B cell (primary cell): ENCODE measurements at regions not wholly inside any gene's neighbourhood (a gene's known extent, or its start where the extent isn't known, plus 50 kb on each side); places are given as distances from the start of the nearest gene placed in this dataset.

Experiments used
- ATAC-seq: fragments of 200-7000 bp; cut with Tn5 transposase; one replicate; pipeline ENCODE4 v1.10.0; 2021; ENCODE audit warnings: low read depth, mild to moderate bottlenecking, moderate number of reproducible peaks, moderate library complexity
- CTCF ChIA-PET: fragments of 350-600 bp; sonication (Branson Sonifier 250); formaldehyde crosslinking; loops from one replicate; lab custom pipeline; 2021; ENCODE audit warnings: antibody characterized with exemption, inconsistent platforms; lab: Charles Lee
- POLR2A ChIA-PET: fragments of 350-600 bp; sonication (Branson Sonifier 250); formaldehyde crosslinking; loops from one replicate; lab custom pipeline; 2021; ENCODE audit warnings: antibody characterized with exemption; lab: Charles Lee
- DNase-seq: peaks from one replicate; pipeline ENCODE4 v3.0.0; 2013
- H2AFZ ChIP-seq: 2 replicates; pipeline ENCODE4 v1.6.1; 2012; ENCODE audit warnings: mild to moderate bottlenecking, low read depth, low read length; ENCODE audit not compliant: insufficient read depth, poor library complexity, severe bottlenecking
- H3K27ac ChIP-seq, 2 donors: 1 replicate in 1 of 2; 2 replicates in 1 of 2; pipeline ENCODE4 v1.5.1; 2012 to 2013; ENCODE audit warnings: low read length in 2 of 2, mild to moderate bottlenecking in 2 of 2, moderate library complexity in 1 of 2
- H3K27me3 ChIP-seq, 4 experiments: fragments of 200-600 bp in 1 of 4; sonication (generic) in 1 of 4; replicated peaks in 1 of 4; 1 replicate in 2 of 4; 2 replicates in 2 of 4; pipeline versions ENCODE4 v1.6.1 to v1.7.0; 2013 to 2016; ENCODE audit warnings: low read length in 3 of 4, mild to moderate bottlenecking in 2 of 4, mixed read lengths in 1 of 4, moderate library complexity in 1 of 4; ENCODE audit not compliant: insufficient read depth in 4 of 4, control insufficient read depth in 3 of 4; ENCODE audit errors: control extremely low read depth in 1 of 4
- H3K36me3 ChIP-seq, 2 experiments: replicated peaks in 1 of 2; 1 replicate in 1 of 2; 2 replicates in 1 of 2; pipeline versions ENCODE4 v1.6.1 to v1.7.1; 2013; ENCODE audit warnings: low read length in 1 of 2; ENCODE audit not compliant: insufficient read depth in 2 of 2, control insufficient read depth in 1 of 2; ENCODE audit errors: control extremely low read depth in 1 of 2, extremely low read depth in 1 of 2
- H3K4me1 ChIP-seq, 2 donors: fragments of 200-600 bp in 1 of 2; sonication (generic) in 1 of 2; 1 replicate in 1 of 2; 2 replicates in 1 of 2; pipeline versions ENCODE4 v1.5.1 to v1.6.1; 2013 to 2017; ENCODE audit warnings: low read length in 2 of 2; ENCODE audit not compliant: control insufficient read depth in 2 of 2, insufficient read depth in 2 of 2
- H3K4me2 ChIP-seq: replicated peaks from 2 replicates; pipeline ENCODE3; 2012; ENCODE audit warnings: mild to moderate bottlenecking, low read depth, low read length; ENCODE audit not compliant: poor library complexity, severe bottlenecking
- H3K4me3 ChIP-seq, 5 experiments: fragments of 200-600 bp in 1 of 5; sonication (generic) in 1 of 5; 1 replicate in 3 of 5; 2 replicates in 2 of 5; pipeline versions ENCODE4 v1.5.1 to v1.7.0; 2011 to 2016; ENCODE audit warnings: low read length in 4 of 5, mild to moderate bottlenecking in 4 of 5, low read depth in 2 of 5, control low read depth in 1 of 5, moderate library complexity in 1 of 5; ENCODE audit not compliant: insufficient read depth in 1 of 5; ENCODE audit errors: control extremely low read depth in 1 of 5, extremely low read depth in 1 of 5
- H3K79me2 ChIP-seq: fragments of 200-600 bp; sonication (generic); one replicate; pipeline ENCODE4 v1.6.0; 2016; ENCODE audit warnings: low read length; ENCODE audit not compliant: control insufficient read depth, insufficient read depth
- H3K9ac ChIP-seq: fragments of 200-600 bp; sonication (generic); 2 replicates; pipeline ENCODE4 v1.6.1; 2017; ENCODE audit warnings: mild to moderate bottlenecking, low read length, moderate library complexity
- H3K9me3 ChIP-seq, 3 donors: one replicate each; pipeline versions ENCODE4 v1.6.1 to v1.7.1; 2013; ENCODE audit warnings: low read length in 2 of 3; ENCODE audit not compliant: control insufficient read depth in 2 of 3, insufficient read depth in 1 of 3; ENCODE audit errors: control extremely low read depth in 1 of 3
- H4K20me1 ChIP-seq: 2 replicates; pipeline ENCODE4 v1.6.0; 2012; ENCODE audit warnings: mild to moderate bottlenecking, low read length; ENCODE audit not compliant: insufficient read depth, control insufficient read depth, poor library complexity, severe bottlenecking
- H3K27ac Mint-ChIP-seq: one replicate; pipeline ENCODE4 v1.8.0; 2021; ENCODE audit warnings: mixed read lengths
- H3K27me3 Mint-ChIP-seq: one replicate; pipeline ENCODE4 v1.8.0; 2021; ENCODE audit warnings: mixed read lengths
- H3K4me1 Mint-ChIP-seq: one replicate; pipeline ENCODE4 v1.8.0; 2021; ENCODE audit warnings: mixed read lengths
- H3K4me3 Mint-ChIP-seq: one replicate; pipeline ENCODE4 v1.8.0; 2021; ENCODE audit warnings: mixed read lengths
- H3K9me3 Mint-ChIP-seq: one replicate; pipeline ENCODE4 v1.8.0; 2022; ENCODE audit warnings: mixed read lengths; ENCODE audit not compliant: insufficient read depth
- EZH2 ChIP-seq: IDR thresholded peaks from 2 replicates; pipeline ENCODE4 v1.6.1; 2012; ENCODE audit warnings: borderline replicate concordance, low read depth, mild to moderate bottlenecking, moderate library complexity, low read length; ENCODE audit not compliant: insufficient read depth, poor library complexity, severe bottlenecking
- WGBS: methylation state at CpG from one replicate; pipeline ENCODE4 v1.1.5; 2013; ENCODE audit warnings: missing lambda C conversion rate; ENCODE audit not compliant: insufficient coverage; 5-methylcytosine and 5-hydroxymethylcytosine counted together
- intact Hi-C: fragments of 100-400 bp; cut with micrococcal nuclease; formaldehyde crosslinking; loops from one replicate; pipeline ENCODE4 v1.10.0; 2022
- TF ChIP-seq, protein P1 (sequence below): fragments of 200-600 bp; IDR thresholded peaks from one replicate; pipeline ENCODE4 v1.8.0; 2022; ENCODE audit warnings: antibody characterized with exemption, mild to moderate bottlenecking

DNA sequence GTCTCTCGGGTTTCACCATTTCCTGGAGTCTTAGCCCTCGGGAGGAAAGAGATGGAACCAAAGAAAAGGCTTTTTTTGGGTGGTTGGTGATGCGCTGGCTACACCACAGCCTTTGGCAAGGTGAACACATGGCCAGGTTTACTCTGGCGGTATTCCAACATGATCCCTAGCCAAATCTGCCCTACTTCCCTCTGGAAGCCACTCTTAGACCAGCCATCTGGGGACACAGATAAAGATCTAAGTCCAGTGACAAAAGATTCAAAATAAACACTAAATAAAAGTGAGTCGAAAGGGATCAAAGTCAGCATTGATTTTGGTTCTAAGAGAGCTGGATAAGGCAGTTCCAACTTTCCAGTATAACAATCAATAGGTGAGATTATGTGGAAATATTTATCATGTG lies 694.5 kb downstream of the VRK1 start:
- Mint-ChIP-seq H3K4me3 (no peak overlapping the region), H3K9me3 (peaks cover 5% of the 10 kb centered on the region), H3K27me3 (no peaks in the 10 kb centered on the region), H3K27ac (no peak overlapping the region), H3K4me1 (no peaks in the 10 kb centered on the region)
- CTCF ChIA-PET: no interaction called here
- H2AFZ ChIP-seq: no peak overlapping the region
- no peaks in the 10 kb centered on the region for H3K27me3 ChIP-seq
- H3K27ac ChIP-seq: no peak overlapping the region
- POLR2A ChIA-PET: no interaction called here
- H3K4me3 ChIP-seq: no peak overlapping the region
- H3K9ac ChIP-seq: no peak overlapping the region
- H3K9me3 ChIP-seq: peaks cover 0 to 4% (median 0%) of the 10 kb centered on the region in 3 donors
- DNase-seq (no peak), ATAC-seq (no peak)
- no peak overlapping the region for H3K4me2 ChIP-seq
- intact Hi-C loops: no loop called here
- H3K4me1 ChIP-seq: no peaks in the 10 kb centered on the region
- H4K20me1 ChIP-seq: no peaks in the 10 kb centered on the region
- no peaks in the 10 kb centered on the region for H3K36me3 ChIP-seq
- TF ChIP-seq EZH2: no peak
- TF ChIP-seq, protein P1, sequence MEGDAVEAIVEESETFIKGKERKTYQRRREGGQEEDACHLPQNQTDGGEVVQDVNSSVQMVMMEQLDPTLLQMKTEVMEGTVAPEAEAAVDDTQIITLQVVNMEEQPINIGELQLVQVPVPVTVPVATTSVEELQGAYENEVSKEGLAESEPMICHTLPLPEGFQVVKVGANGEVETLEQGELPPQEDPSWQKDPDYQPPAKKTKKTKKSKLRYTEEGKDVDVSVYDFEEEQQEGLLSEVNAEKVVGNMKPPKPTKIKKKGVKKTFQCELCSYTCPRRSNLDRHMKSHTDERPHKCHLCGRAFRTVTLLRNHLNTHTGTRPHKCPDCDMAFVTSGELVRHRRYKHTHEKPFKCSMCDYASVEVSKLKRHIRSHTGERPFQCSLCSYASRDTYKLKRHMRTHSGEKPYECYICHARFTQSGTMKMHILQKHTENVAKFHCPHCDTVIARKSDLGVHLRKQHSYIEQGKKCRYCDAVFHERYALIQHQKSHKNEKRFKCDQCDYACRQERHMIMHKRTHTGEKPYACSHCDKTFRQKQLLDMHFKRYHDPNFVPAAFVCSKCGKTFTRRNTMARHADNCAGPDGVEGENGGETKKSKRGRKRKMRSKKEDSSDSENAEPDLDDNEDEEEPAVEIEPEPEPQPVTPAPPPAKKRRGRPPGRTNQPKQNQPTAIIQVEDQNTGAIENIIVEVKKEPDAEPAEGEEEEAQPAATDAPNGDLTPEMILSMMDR: no peak
- no peaks in the 10 kb centered on the region for H3K79me2 ChIP-seq
- no CpG with 5 or more reads among the region's 5 CpGs for WGBS

DNA sequence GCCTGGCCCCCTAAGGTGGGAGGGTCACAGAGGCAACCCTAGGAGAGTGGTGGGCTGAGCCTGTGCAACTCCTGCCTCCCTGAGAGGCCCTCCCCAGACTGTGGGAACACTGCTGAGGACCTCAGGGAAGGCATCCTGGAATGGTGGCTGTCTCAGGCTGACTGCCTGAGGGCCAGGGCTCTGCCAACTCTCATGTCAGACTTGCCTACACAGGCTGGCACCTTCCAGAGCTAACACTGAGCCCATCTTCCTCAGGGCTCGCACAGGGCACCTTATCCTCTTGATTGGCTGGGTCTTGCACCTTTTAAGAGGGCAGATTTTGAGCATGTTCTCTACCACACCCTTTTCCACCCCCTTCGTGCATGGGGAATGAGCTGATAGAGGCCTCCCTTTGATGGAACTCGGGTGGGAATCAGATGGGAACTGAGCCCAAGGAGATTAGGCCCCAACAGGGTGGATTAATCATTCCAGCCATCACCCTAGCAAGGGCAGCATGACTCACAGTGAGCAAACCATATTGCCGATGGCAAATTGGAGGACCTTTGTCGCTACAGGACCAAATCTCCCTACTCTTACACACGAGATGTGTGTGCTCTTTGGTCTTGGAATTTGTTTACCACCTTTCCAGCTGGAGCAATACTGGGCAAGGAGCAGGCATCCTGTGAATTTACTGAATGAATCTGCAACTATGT lies 702.8 kb downstream of the VRK1 start:
- Histone ChIP-seq H3K9me3 (peaks cover 0 to 7% (median 1%) of the 10 kb centered on the region in 3 donors), H3K27ac (no peak overlapping the region), H2AFZ (no peak overlapping the region), H4K20me1 (no peaks in the 10 kb centered on the region), H3K27me3 (no peaks in the 10 kb centered on the region), H3K36me3 (no peaks in the 10 kb centered on the region), H3K9ac (no peak overlapping the region), H3K4me1 (no peaks in the 10 kb centered on the region), H3K4me2 (no peak overlapping the region), H3K79me2 (no peaks in the 10 kb centered on the region), H3K4me3 (no peak overlapping the region)
- intact Hi-C loops: no loop called here
- DNase-seq (no peak), ATAC-seq (no peak)
- WGBS: 73% methylated on average over 3 of the region's 6 CpGs
- no peak overlapping the region for H3K4me3 Mint-ChIP-seq
- ChIA-PET POLR2A (no interaction called here), CTCF (no interaction called here)
- H3K9me3 Mint-ChIP-seq: peaks cover 5% of the 10 kb centered on the region
- no peaks in the 10 kb centered on the region for H3K27me3 Mint-ChIP-seq
- no peak overlapping the region for H3K27ac Mint-ChIP-seq
- TF ChIP-seq EZH2: no peak
- TF ChIP-seq, protein P1: no peak
- no peaks in the 10 kb centered on the region for H3K4me1 Mint-ChIP-seq
